ENCODE measurements at regions not wholly inside any gene's neighbourhood (a gene's known extent, or its start where the extent isn't known, plus 50 kb on each side); places are given as distances from the start of the nearest gene placed in this dataset.

DNA sequence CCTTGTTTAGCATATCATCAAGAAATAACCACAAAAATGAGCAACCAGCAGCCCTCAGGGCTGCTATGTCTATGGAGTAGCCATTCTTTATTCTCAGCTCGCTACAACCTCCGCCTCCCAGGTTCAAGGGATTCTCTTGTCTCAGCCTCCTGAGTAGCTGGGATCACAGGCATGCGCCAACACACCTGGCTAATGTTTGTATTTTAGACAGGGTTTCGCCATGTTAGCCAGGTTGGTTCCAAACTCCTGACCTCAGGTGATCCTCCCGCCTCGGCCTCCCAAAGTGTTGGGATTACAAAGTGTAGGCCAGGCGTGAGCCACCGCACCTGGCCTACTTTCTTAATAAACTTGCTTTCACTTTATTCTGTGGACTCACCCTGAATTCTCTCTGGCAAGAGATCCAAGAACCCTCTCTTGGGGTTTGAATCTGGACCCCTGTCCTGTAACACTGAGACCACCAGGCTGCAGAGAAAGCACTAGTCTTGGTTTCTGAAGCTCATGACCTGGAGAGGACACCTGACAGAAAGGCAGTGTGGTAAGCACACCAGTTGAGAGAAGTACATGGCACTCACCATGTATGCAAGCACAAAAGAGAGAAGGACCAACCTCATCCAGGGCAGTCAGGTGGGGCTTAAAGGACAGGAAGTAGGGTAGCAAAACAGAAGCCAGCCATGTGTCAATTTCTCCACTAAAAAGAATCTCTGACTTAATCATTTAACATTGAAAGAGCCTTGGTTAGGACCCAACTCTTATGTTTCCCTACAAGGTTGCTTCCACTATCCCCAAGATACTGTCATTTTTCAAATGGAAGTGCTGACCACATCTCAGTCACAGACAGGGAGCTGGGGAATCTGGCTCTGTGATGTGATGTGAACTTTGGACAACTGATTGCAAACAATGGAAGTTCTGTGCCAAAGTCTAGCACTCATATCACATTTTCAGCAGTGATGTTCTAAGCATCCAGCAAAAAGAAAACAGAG is 97.4 kb upstream of the DST start:
- FAIRE-seq, result no peak

DNA sequence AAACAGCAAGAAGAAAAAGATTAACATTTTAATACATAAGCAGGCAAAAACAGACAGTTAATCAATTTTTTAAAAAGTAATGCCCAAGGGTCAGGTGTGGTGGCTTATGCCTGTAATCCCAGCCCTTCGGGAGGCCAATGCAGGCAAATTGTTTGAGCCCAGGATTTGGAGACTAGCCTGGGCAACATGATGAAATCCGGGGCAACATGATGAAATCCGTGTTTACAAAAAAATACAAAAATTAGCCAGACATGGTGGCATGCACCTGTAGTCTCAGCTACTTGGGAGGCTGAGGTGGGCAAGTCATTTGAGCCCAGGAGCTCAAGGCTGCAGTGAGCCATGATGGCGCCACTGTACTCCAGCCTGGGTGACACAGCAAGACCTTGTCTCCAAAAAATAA is 94.1 kb upstream of the DST start:
- H3K4me3 ChIP-seq (ENCODE audit: low read length in 3 of 3), result no peak overlapping the region
- H3K9ac ChIP-seq (ENCODE audit: low read length in 3 of 3), result no peak overlapping the region
- intact Hi-C loops (cut with DNase I), result no loop called here
- H3K27ac ChIP-seq (ENCODE audit: low read depth in 2 of 2, low read length in 2 of 2), result no peak overlapping the region
- H3K36me3 ChIP-seq (ENCODE audit: control insufficient read depth in 2 of 3, insufficient read depth in 3 of 3, low read length in 3 of 3), result no peaks in the 10 kb centered on the region
- DNase-seq (no peak), FAIRE-seq (no peak)
- no peaks in the 10 kb centered on the region for H3K27me3 ChIP-seq (ENCODE audit: control insufficient read depth, insufficient read depth, low read length)
- no peaks in the 10 kb centered on the region for H3K9me3 ChIP-seq (ENCODE audit: control insufficient read depth in 2 of 3, insufficient read depth in 1 of 3, low read length in 3 of 3)
- TF ChIP-seq, protein P1, sequence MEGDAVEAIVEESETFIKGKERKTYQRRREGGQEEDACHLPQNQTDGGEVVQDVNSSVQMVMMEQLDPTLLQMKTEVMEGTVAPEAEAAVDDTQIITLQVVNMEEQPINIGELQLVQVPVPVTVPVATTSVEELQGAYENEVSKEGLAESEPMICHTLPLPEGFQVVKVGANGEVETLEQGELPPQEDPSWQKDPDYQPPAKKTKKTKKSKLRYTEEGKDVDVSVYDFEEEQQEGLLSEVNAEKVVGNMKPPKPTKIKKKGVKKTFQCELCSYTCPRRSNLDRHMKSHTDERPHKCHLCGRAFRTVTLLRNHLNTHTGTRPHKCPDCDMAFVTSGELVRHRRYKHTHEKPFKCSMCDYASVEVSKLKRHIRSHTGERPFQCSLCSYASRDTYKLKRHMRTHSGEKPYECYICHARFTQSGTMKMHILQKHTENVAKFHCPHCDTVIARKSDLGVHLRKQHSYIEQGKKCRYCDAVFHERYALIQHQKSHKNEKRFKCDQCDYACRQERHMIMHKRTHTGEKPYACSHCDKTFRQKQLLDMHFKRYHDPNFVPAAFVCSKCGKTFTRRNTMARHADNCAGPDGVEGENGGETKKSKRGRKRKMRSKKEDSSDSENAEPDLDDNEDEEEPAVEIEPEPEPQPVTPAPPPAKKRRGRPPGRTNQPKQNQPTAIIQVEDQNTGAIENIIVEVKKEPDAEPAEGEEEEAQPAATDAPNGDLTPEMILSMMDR (IDR thresholded peaks at IDR 0.05; ENCODE audit: borderline replicate concordance, extremely low read depth, insufficient read depth), result no peak
- no peaks in the 10 kb centered on the region for H3K4me1 ChIP-seq (ENCODE audit: control insufficient read depth in 2 of 3, insufficient read depth in 2 of 3, low read depth in 1 of 3, low read length in 3 of 3)

More for the DNA sequence above, 97.4 kb upstream of the DST start:
- Histone ChIP-seq H3K9ac (ENCODE audit: low read length in 3 of 3) (no peak overlapping the region), H3K4me3 (ENCODE audit: low read length in 3 of 3) (no peak overlapping the region), H3K36me3 (ENCODE audit: control insufficient read depth in 2 of 3, insufficient read depth in 3 of 3, low read length in 3 of 3) (no peaks in the 10 kb centered on the region), H3K27ac (ENCODE audit: low read depth in 2 of 2, low read length in 2 of 2) (no peak overlapping the region), H3K4me1 (ENCODE audit: control insufficient read depth in 2 of 3, insufficient read depth in 2 of 3, low read depth in 1 of 3, low read length in 3 of 3) (peaks cover 0 to 3% (median 0%) of the 10 kb centered on the region in 3 donors), H3K27me3 (ENCODE audit: control insufficient read depth, insufficient read depth, low read length) (no peaks in the 10 kb centered on the region), H3K9me3 (ENCODE audit: control insufficient read depth in 2 of 3, insufficient read depth in 1 of 3, low read length in 3 of 3) (no peaks in the 10 kb centered on the region)
- intact Hi-C loops (cut with DNase I), result no loop called here
- TF ChIP-seq, protein P1 (IDR thresholded peaks at IDR 0.05; ENCODE audit: borderline replicate concordance, extremely low read depth, insufficient read depth), result no peak
- no peak for DNase-seq

DNA sequence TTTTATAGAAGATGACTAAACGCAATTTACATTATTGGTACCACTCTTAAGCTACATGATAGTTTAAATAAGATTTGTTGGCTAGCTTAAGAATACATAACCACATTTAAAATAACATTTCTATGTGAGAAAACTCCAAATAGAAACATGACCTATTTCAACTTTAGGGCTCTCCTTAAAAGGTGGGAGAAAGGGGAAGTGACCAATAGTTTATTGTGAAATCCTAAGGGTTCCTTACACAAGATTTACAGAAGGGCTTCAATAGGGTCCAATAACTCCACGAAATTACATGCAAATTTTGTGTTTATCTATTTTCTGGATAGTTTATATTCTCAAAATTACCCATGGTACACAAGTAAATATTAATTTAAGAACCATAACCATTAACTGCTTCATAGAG is 91.6 kb upstream of the DST start:
- Histone ChIP-seq H3K36me3 (ENCODE audit: control insufficient read depth in 2 of 3, insufficient read depth in 3 of 3, low read length in 3 of 3) (no peaks in the 10 kb centered on the region), H3K27me3 (ENCODE audit: control insufficient read depth, insufficient read depth, low read length) (no peaks in the 10 kb centered on the region), H3K9ac (ENCODE audit: low read length in 3 of 3) (no peak overlapping the region), H3K27ac (ENCODE audit: low read depth in 2 of 2, low read length in 2 of 2) (no peak overlapping the region), H3K9me3 (ENCODE audit: control insufficient read depth in 2 of 3, insufficient read depth in 1 of 3, low read length in 3 of 3) (no peaks in the 10 kb centered on the region), H3K4me1 (ENCODE audit: control insufficient read depth in 2 of 3, insufficient read depth in 2 of 3, low read depth in 1 of 3, low read length in 3 of 3) (no peaks in the 10 kb centered on the region), H3K4me3 (ENCODE audit: low read length in 3 of 3) (no peak overlapping the region)
- DNase-seq (no peak), FAIRE-seq (no peak)
- intact Hi-C loops (cut with DNase I), result no loop called here
- TF ChIP-seq, protein P1 (IDR thresholded peaks at IDR 0.05; ENCODE audit: borderline replicate concordance, extremely low read depth, insufficient read depth), result no peak

Measured in kidney (tissue), 13 donors.